NOMO-1 (cell line): ENCODE measurements at regions not wholly inside any gene's neighbourhood (a gene's known extent, or its start where the extent isn't known, plus 50 kb on each side); places are given as distances from the start of the nearest gene placed in this dataset.
A peak's percentile ranks its signal among the peaks of the same experiment; 100 is the strongest.

Experiments
- DNase-seq, 2 experiments: peaks; one replicate each; lab custom pipeline; 2025; ENCODE audit not compliant: unreplicated experiment in 2 of 2; lab: John Stamatoyannopoulos, UW

DNA sequence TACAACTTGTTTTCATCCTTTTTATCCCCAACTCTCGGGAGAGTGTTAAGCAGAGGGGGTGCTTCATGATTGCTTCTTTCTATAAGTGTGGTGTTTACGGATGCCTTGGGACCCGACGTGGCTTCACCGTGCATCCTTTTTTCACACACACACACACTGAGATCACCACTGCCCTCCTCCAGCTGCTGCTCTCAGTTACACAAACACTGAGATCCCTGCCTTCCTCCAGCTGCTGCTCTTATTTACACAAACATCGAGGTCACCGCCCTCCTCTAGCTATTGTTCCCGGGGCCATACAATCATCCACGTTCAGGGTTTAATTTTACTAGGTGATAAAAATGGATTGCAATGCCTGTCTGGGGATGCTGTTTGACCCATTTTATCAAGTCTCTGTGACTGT is 155.4 kb upstream of the FAM9B start:
- no peak for DNase-seq

DNA sequence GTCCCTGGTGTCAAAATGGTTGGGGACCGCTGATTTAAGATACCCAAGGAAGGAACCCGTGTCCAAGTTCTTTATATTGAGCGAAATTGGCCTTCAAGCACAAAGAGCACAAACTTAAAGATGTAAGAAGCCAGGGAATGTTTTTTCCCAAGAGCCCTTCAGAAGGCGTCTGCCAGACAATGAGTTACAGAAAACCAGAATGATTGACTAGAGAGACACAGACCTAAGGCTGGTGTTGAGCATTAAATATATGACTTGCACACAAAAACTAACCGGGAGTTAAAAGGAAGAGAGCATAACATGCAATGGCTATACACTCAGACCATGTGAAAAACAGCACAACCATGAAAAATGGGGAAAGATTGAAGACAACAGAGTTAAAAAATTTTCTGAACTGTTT is 157.5 kb upstream of the FAM9B start:
- DNase-seq: no peak

- no peak for DNase-seq
These were observed 161.4 kb upstream of the FAM9B start for GRCh38 chrX:9195199-9195880.

- no peak for DNase-seq
These were observed 163.2 kb upstream of the FAM9B start for GRCh38 chrX:9196961-9197640.

DNA sequence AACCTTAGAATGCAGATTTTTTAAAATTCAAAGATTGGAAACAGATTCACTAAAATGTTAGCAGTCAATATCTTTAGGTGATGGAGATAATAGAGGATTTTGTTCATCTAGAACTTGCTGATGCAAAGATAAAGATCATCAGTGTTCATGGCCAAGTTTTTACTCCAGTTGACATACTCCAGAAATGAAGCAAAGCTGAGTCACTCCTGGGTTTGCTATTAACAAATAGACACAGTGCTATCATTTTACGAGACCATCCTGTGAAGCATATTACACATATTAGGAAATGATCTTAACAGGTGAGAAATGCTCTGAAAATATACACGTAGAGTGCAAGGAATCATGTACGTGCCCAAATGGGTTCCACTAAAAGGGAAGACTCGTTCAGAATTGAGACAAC is 170.6 kb upstream of the FAM9B start:
- no peak for DNase-seq

- no peak for DNase-seq
These were observed 171.8 kb upstream of the FAM9B start for GRCh38 chrX:9205599-9206223.

DNA sequence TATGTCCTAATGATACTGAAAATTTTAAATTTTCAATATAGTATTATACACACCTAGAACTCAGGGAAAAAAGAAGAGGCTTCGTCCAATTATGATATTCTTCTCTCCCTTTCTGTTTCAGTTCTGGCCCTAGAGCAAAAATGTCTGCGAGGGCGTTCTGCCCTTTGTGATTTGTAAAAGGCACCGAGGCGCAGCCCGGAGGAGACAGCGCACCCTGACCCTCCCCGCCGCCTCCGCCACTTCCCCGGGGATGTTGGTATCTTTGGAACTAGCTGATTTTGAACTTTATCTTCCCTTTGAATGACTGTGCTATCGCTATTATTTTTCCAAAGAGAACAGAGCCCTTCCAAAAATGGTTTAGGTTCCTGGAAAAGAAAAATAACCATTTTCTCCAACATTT is 173.2 kb upstream of the FAM9B start:
- no peak for DNase-seq

DNA sequence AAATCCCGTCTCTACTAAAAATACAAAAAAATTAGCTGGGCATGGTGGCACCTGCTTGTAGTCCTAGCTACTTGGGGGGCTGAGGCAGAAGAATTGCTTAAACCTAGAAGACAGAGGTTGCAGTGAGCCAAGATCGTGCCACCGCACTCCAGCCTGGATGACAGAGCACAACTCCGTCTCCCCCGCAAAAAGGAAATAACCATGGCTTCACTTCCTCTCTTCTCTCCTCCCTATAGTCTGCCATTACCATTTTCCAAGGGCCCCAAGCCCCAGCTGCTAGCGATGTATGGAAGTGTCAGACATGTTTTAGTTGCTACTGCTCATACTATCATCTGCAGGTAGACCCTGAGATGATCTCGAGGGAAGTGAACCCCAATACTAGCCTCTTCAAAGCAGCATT is 177.3 kb upstream of the FAM9B start:
- peak in 1 of 2 experiments; percentile 0 for DNase-seq

- DNase-seq: no peak
These were observed 187.9 kb upstream of the FAM9B start for GRCh38 chrX:9221781-9222180.

DNA sequence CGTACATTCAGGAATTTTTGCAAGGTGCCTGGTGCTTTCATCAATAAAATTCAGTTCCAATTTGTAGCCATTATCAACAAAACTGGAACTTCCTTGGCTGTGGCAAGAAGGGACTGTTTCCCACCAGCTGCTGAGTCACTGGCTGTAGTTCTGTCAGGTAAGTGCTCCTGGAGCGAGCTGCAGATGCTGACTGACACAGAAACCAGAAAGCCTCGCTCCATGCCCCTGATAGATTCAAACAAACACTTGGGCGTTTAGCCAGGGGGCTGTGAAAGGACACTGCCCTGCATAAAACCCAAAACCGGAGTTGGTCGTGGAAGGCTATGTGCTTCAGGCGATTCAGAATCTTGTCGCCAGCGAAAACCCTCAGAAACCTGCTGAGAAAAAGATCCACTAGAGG is 188.4 kb upstream of the FAM9B start:
- no peak for DNase-seq

DNA sequence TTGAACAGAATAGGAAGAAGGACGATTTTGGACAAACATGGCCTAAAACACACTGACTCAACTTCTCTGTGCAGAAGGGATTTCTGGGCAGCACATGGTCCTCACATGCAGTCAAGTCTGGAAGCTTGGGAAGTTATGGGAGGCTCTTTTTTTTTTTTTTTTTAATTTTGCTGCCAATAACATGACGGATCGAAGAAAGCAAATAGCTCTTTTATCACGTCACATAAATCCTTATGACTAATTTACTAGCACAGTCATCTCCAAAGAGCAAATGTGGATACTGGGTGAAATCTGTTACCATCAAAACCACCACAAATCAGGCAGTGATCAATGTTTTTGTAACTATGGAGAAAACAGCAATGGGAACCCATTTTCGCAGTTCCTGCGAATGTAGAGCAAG is 193.3 kb upstream of the FAM9B start:
- no peak for DNase-seq

GRCh38 chrX:9231491-9231890 is 197.6 kb upstream of the FAM9B start:
- no peak for DNase-seq

- no peak for DNase-seq
These were observed 199.2 kb upstream of the FAM9B start for GRCh38 chrX:9233141-9233540.

DNA sequence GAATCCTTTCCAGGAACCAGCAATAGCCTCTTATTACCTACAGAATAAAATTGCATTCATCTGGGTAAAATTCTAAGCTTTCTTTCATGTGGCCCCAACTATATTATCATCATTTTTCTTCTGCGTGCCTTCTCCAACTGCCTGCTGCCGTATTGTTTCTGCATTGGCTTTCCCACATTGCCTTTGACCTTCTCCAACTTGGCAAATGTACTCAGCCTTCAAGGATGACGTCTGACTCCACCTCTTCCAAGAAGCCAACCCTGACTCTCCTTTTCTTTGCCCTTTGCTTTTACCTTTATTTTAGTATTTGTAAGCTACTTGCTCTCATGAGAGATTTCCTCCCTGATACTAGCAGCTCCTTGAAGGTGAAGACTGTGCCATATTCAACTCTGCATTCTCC is 200.4 kb upstream of the FAM9B start:
- DNase-seq: no peak

DNA sequence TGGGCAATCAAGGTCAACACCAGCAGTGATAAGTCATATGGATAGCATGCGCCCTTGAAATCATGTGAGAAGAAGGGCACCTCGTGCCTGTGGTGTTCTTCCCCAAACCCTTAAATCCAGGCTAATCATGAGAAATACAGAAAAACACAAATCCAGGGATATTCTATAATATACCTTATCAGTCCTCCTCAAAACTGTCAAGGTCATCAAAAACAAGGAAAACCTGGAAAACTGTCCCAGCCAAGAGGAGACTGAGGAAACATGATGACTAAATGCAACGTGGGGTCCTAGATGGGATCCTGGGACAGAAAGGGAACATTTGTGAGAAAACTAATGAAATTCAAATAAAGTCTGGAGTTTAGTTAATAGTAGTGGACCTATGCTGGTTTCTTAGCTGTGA is 201.8 kb upstream of the FAM9B start:
- DNase-seq: no peak

DNA sequence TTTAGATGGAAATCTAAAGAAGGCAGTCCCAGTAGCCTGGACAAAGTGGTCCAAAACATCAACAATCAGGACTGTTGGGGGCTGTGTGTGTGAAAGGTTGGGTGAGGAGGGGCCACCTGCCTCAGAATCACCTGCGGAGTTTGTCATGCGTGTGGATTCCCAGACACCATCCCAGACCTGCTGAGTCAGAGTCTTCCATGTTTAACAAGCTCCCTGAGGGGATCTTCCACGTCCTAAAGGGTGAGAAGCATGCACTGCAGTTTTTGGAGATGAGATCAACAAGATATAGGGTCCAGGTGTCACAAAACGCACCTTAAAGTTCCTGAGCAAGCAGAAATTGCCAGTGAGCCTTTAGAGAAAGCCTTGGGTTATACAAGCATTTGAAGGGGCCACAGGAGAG is 207.0 kb upstream of the FAM9B start:
- DNase-seq: no peak

DNA sequence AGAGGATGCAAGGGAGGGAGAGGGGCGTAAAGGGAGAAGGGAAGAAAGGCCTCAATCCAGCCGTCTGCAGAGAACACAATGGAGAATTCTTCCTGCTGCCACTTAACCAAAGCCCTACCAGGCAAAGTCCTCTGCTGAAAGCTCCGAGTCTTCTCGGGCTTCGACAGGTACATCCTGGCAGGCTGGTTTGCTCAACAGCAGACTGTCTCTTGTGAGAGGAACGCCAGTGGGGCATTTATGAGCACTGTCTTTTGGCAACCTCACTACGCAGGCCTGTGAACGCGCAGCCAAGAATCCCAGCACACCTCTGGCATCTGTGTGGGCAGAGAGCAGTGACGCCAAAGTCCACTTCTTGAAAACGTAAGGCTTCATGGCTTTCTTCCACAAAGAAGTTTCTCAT is 207.5 kb upstream of the FAM9B start:
- no peak for DNase-seq

- DNase-seq: no peak
These were observed 215.3 kb upstream of the FAM9B start for GRCh38 chrX:9249051-9249846.

DNA sequence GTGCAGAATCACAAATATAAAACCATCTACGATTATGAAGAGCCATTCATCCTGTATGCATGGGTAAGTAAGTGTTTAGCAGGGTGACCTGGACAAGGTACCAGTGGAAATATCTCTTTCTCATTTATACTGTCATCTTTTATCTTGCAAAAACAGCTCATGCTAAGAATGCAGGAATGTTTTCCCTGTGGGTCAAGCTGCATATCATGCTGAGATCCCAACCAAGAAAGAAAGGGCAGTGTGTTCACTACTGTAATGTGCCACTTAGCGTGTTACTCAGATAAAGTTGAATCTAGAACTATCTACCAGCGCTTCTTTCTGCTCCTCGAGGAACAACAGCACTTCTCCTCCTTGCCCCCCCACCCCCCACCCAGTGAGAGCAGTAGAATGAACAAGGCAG is 212.7 kb upstream of the TBL1X start:
- no peak for DNase-seq

DNA sequence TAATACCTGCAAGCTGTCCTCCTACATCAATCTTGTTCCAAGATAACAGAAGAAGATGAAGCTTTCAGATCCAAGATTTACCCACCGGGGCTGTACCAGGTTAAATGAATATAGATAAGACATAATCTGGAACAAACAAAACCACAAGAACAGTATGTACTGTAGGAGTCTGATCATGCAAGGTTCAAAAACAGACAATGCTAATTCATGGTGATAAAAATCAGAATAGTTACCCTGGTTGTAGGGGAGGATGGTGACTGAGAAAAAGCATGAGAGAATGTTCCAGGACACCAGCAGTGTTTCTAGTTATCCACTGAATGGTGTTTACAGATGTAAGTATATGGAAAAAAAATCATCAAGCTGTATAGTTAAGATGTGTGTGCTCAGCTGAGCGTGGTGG is 211.6 kb upstream of the TBL1X start:
- no peak for DNase-seq

DNA sequence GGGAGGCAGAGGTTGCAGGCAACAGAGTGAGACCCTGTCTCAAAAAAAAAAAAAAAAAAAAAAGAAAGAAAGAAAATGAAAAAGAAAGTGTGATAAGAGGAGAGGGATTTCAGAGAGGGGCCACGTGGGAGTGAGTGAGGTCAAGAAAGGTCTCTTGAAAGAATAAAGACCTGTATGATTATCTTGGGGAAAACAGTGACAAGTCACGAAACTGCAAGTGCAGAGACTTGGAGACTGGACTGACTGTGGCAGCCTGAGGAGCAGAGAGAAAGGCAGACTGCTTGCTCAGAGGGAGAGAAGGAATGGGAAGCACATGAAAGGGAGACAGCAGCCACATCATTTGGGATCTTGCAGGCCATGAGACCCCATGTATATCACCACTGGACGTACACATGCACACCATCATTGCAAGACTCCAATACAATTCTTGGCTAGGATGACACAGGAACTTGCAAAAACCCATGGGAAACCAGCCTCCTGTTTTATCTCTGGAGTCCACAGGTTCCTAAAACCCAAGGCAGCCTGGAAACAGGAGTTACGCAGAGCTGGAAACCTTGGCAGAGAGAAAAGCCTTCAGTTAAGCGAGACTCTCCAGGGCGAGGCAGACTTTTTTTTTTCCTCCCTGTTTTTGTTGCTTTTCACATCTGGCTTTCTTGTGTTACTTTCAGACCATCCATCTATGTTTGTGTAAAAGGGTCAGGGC is 207.0 kb upstream of the TBL1X start:
- no peak for DNase-seq
